Iris pigment epithelial cell (primary cell): ENCODE measurements at regions not wholly inside any gene's neighbourhood (a gene's known extent, or its start where the extent isn't known, plus 50 kb on each side); places are given as distances from the start of the nearest gene placed in this dataset.

Source experiments
- DNase-seq: peaks from one replicate; pipeline ENCODE4 v3.0.0-alpha.2; 2011; ENCODE audit warnings: low read depth

GRCh38 chr7:41633690-41634089 is 69.2 kb downstream of the INHBA start:
- no peak for DNase-seq

DNA sequence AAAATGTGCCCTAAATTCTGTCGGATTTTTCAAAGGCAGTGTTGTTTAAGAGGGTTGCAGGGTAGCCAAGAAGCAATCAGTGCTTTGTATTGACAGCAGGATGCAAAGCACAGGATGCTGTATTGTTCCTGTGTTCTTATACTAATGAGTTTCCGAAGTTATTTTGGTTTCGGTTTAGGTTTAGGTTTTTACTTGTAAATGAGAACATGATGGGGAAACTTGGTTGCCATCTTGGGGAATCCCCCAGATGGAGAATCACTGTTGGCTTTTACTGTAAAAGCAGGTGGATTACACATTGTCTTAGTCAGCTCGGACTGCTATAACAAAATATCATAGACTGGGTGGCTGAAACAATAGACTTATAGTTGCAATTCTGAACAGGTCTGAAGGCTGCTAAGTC is 72.1 kb downstream of the INHBA start:
- no peak for DNase-seq

- DNase-seq: peak; percentile 6
Observed at GRCh38 chr7:41629711-41630111, 73.2 kb downstream of the INHBA start.

DNA sequence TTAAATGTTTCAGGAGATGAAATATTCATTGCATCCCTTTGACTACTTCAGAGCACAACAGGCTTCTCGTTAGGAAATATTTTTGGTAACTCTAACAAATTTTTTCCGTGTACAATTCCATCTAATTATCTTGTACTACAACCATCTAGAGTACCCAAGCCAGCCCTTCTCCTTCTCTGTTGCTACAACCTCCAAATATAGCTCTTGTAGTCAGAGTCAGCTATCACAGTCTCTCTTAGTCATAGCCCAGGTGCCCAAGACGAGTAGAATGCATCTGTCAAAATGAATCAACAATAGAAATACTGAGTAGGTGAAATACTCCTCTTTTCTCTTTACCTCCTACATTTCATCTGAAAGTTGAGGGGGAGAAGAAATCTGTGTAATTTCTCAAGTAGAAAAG is 74.0 kb downstream of the INHBA start:
- DNase-seq: peak; percentile 33

DNA sequence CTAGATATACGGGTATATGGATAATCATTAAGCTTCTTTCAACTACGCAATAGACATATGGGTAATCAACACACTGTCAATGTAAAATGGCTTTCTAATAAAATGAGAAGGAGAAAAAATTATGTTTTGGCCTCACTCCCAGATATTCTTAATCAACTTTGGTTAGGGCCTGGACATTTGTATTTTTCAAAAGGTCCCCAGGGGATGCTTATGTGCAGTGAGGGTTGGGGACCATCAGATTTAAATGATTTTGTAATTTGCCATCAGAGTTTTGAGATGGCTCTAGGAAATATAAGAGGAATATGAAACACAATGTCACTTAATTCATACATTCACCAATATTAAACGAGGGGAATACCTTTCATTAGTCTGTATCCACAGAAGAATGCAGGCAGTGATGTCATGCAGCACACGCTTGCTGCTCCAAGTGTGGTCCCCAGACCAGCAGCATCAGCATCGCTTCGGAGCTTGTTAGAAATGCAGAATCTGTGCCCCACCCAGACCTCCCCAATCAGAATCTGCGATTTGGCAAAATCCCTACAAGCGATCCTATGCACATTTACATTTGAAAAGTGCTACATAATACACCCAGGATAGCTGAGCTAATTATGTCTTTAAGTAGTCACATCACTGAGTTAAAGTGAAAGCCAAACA is 75.1 kb downstream of the INHBA start:
- no peak for DNase-seq

- DNase-seq: peak; percentile 78
Observed at GRCh38 chr7:41624818-41625217, 78.1 kb downstream of the INHBA start.

DNA sequence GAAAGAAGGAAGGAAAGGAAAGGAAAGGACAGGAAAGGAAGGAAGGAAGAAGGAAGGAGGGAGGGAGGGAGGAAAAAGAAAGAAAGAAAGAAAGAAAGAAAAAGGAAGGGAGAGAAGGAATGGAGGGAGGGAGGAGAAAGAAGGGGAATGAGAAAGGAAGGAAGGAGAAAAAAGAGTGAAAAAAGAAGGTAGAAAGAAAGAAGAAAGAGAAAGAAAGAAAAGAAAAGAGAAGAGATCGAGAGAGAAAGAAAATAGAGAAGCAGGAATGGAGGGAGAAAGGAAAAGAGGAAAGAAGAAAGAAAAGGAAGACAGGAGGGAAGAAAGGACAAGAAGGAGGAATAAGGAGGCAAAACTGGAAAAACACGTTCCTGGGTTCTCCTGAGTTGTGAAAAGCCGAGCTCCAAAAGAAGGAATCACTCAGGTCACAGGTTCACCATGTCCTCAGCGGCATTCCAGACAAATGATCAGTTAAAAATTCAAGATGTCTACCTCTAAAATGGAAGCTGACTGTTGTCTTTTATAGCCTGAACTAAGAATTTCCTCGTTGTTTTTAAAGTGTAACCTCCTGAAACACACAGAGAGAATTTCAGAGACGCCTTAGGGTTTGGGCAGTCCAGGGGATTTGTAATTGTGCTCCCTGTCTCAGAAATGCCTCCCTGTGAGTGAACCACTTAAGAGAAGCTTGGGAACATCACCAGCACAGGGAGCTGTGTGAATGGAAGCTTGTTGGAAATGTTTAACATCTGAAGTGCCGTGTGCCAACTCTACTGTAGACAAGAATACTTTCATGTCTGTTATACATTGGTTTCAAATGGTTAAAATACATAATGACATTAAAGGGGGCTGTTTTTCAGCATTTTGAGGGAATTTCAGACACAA is 80.7 kb downstream of the INHBA start:
- no peak for DNase-seq

GRCh38 chr7:41617987-41618386 is 84.9 kb downstream of the INHBA start:
- DNase-seq: no peak

DNA sequence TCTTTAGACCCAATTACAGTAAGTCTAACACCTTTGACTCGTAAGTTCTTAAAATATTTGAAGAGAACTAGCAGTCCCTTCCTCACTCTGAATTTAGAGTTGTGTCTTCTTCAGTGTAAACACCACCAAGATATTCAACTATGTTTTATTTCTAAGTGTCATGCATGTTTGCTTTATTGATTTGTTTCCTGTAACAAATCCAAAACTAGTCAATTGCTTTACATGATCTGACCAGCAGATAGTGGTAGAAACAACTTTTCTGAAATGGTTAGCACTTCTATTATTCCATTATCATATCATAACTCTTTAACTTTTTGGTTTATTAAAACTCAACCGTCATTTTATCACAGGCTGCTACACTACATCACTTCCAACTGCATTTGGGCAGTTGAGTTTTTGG is 90.1 kb downstream of the INHBA start:
- no peak for DNase-seq

- DNase-seq: no peak
Observed at GRCh38 chr7:41612386-41612785, 90.5 kb downstream of the INHBA start.

- DNase-seq: no peak
Observed at GRCh38 chr7:41608447-41608846, 94.4 kb downstream of the INHBA start.

DNA sequence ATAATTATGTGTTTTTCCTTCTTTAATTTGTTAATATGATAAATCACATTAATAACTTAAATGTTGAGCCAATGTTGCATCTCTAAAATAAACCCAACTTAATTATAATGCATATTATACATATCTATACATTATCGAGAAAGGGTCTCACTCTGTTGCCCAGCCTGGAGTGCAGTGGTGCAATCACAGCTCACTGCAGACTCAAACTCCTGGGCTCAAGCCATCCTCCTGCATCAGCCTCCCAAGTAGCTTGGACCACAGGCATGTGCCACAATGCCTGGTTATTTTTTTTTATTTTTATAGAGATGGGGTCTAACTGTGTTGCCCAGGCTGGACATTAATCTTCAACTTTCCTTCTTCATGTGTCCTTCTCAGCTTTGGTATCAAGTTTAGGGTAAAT is 98.9 kb downstream of the INHBA start:
- DNase-seq: no peak

- no peak for DNase-seq
Observed at GRCh38 chr7:41599760-41600159, 103.1 kb downstream of the INHBA start.

- no peak for DNase-seq
Observed at GRCh38 chr7:41592794-41593193, 110.1 kb downstream of the INHBA start.

DNA sequence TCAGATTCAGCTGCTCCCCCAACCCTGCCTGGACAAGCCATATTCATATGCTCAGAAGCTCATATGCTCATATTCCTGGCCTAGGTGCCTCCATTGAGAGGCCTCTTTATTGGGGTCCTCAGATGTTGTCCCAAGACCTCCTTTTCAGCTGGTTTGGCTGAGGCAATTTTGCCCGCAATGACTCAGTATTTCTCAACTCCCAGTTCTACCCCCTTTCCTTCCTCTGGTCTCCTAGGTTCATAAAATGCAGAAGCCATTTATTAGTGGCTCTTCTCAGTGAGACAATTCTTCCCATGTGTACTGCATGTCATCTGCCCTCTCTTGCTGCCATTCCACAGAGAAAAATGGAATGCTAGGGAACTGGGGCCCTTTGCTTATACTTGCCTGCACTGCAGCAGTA is 110.7 kb downstream of the INHBA start:
- DNase-seq: no peak

DNA sequence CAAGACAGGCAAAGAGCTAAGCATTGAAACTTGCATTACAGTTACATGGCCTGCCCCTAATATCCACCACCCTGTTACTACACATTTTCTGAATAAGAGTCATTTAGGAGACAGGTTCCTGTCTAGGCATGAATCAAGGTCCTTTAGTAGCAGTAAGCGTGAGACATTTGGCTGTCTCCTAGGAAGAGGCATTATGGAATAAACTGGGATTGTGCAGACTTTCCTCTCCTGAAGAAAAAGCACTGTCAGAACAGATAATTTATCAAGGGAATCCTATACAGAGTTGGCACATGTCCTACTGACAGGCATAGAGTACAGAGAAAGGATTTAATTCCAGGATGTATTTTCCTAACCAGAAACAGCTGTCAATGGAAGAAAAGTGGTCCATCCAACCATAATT is 111.9 kb downstream of the INHBA start:
- no peak for DNase-seq

- DNase-seq: no peak
Observed at GRCh38 chr7:41588341-41588740, 114.5 kb downstream of the INHBA start.

GRCh38 chr7:41586931-41587640 is 115.8 kb downstream of the INHBA start:
- DNase-seq: no peak

- DNase-seq: peak; percentile 58
Observed at GRCh38 chr7:41584746-41585145, 118.1 kb downstream of the INHBA start.

GRCh38 chr7:41582116-41582515 is 120.8 kb downstream of the INHBA start:
- DNase-seq: peak; percentile 13

DNA sequence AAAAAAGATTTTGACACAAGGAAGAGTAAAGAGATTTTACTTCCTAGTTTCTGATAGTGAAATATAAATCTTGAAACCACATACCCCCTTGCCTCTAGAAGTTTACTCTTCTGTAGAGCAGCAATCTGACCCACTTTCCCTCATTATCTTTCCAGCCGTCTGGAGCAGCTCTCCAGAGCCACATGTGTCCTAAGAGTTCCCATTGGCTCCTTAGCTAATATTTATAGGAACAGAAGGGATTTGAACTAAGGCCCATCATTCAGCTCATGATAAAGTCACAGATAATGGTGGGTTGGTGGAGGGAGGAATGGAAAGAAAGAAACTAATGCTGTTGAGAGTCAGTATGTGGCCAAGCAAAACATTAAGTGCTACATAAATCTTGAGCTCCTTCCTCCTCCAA is 121.8 kb downstream of the INHBA start:
- no peak for DNase-seq

DNA sequence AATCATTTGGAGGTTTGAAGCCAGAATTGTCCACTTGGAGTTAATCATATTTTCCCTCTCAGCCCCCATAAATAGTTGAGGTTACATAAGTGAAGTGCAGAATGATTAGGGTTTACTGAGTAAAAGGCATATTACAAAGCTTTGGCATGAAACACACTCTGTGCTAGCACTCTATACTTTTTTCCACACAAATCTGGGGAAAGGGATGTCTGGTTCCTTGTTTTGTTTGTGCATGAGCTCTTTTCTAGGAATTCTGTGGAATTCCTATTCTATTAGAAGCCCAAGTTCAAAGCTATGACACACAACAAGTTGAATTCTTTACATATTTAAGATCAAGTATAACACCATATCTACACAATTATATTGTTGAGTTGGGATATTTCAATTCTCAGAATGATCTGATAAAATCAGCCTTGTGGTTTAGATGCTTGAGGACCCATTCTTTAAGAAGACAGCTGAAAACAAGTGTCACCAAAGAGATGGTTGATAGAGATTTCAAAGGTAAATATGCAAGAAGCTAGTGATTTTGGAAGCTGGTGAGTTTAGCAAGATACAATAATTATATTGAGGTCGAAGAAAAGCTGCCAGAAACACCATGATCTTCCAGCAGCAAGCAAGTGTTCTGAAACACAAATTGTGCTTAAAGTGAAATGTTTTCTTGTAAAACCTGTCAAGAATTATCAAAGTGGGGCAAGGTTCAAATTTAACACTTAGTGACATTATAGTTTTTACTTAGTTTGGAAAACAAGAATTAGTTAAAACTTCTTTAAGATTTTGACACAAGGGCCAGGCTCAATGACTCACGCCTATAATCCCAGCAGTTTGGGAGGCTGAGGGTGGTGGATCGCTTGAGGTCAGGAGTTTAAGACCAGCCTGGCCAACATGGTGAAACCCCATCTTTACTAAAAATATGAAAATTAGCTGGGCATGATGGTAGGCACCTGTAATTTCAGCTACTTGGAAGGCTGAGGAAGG is 122.6 kb downstream of the INHBA start:
- DNase-seq: peak; percentile 81
